B cell (primary cell): ENCODE measurements at regions not wholly inside any gene's neighbourhood (a gene's known extent, or its start where the extent isn't known, plus 50 kb on each side); places are given as distances from the start of the nearest gene placed in this dataset.

ENCODE experiments used
- CTCF ChIP-seq: fragments of 200-600 bp; IDR thresholded peaks from one replicate; pipeline ENCODE4 v1.8.0; 2022; ENCODE audit warnings: antibody characterized with exemption, mild to moderate bottlenecking
- EZH2 ChIP-seq: IDR thresholded peaks from 2 replicates; pipeline ENCODE4 v1.6.1; 2012; ENCODE audit warnings: borderline replicate concordance, low read depth, mild to moderate bottlenecking, moderate library complexity, low read length; ENCODE audit not compliant: insufficient read depth, poor library complexity, severe bottlenecking

GRCh38 chr7:53209129-53209528, 173.7 kb downstream of the POM121L12 start:
- no peak for TF ChIP-seq CTCF
- TF ChIP-seq EZH2: no peak
